Suprapubic skin (tissue), 4 donors: ENCODE measurements at regions not wholly inside any gene's neighbourhood (a gene's known extent, or its start where the extent isn't known, plus 50 kb on each side); places are given as distances from the start of the nearest gene placed in this dataset.
"Not testable (repeated sequence)": the region's sequence is repeated elsewhere in the genome, so short reads cannot be mapped to it uniquely, and the experiment has no call there.

Source experiments
- DNase-seq, 2 donors: peaks; one replicate each; pipeline ENCODE4 v3.0.0-alpha.2; 2019; ENCODE audit warnings: low spot score in 2 of 2
- H3K27ac ChIP-seq: fragments of 200-600 bp; sonication (generic); one replicate; pipeline ENCODE4 v1.5.1; 2019
- H3K27me3 ChIP-seq: fragments of 200-600 bp; sonication (generic); one replicate; pipeline ENCODE4 v1.5.1; 2019
- H3K36me3 ChIP-seq: fragments of 200-600 bp; sonication (generic); one replicate; pipeline ENCODE4 v1.5.1; 2019
- H3K4me1 ChIP-seq: fragments of 200-600 bp; sonication (generic); one replicate; pipeline ENCODE4 v1.5.1; 2019
- H3K4me3 ChIP-seq: fragments of 200-600 bp; sonication (generic); one replicate; pipeline ENCODE4 v1.5.1; 2019; ENCODE audit warnings: mild to moderate bottlenecking
- H3K9me3 ChIP-seq: fragments of 200-600 bp; sonication (generic); one replicate; pipeline ENCODE4 v1.5.1; 2019
- CTCF ChIP-seq, 2 donors: fragments of 200-600 bp in 1 of 2; fragments of 450-650 bp in 1 of 2; sonication (generic) in 1 of 2; IDR thresholded peaks; one replicate each; pipeline ENCODE4 v1.5.1; 2016 to 2019; ENCODE audit warnings: antibody characterized with exemption in 2 of 2, mild to moderate bottlenecking in 1 of 2, moderate library complexity in 1 of 2
- EP300 ChIP-seq: sonication (generic); formaldehyde crosslinking; IDR thresholded peaks from one replicate; pipeline ENCODE4 v1.6.1; 2017; ENCODE audit warnings: antibody characterized with exemption
- POLR2A ChIP-seq, 2 donors: fragments of 450-650 bp; IDR thresholded peaks; one replicate each; pipeline ENCODE4 v1.6.1; 2017; ENCODE audit warnings: antibody characterized with exemption in 2 of 2, mild to moderate bottlenecking in 2 of 2, moderate library complexity in 2 of 2
- POLR2AphosphoS5 ChIP-seq, 3 donors: sonication (generic); formaldehyde crosslinking; IDR thresholded peaks; one replicate each; pipeline ENCODE4 v1.6.1; 2017; ENCODE audit warnings: antibody characterized with exemption in 3 of 3
- WGBS: methylation state at CpG from one replicate; pipeline ENCODE4 v1.1.5; 2018; 5-methylcytosine and 5-hydroxymethylcytosine counted together

- no peak for TF ChIP-seq EP300
- Histone ChIP-seq H3K27me3 (no peaks in the 10 kb centered on the region), H3K27ac (no peak overlapping the region), H3K4me3 (no peak overlapping the region), H3K9me3 (no peaks in the 10 kb centered on the region), H3K4me1 (no peaks in the 10 kb centered on the region), H3K36me3 (no peaks in the 10 kb centered on the region)
- DNase-seq = no peak
- WGBS = 27% methylated on average over 1 of the region's 1 CpG
Observed at GRCh38 chr4:20017070-20017776, 234.5 kb upstream of the SLIT2 start.

- H3K27me3 ChIP-seq = no peaks in the 10 kb centered on the region
- H3K27ac ChIP-seq = no peak overlapping the region
- no peaks in the 10 kb centered on the region for H3K4me1 ChIP-seq
- H3K9me3 ChIP-seq = no peaks in the 10 kb centered on the region
- TF ChIP-seq EP300 (no peak), POLR2A (IDR thresholded peaks at IDR 0.05) (no peak), CTCF (IDR thresholded peaks at IDR 0.05) (no peak), POLR2AphosphoS5 (IDR thresholded peaks at IDR 0.05) (no peak)
- no peaks in the 10 kb centered on the region for H3K36me3 ChIP-seq
- H3K4me3 ChIP-seq = no peak overlapping the region
- DNase-seq = no peak
- WGBS = 74% methylated on average over 4 of the region's 4 CpGs
Observed at GRCh38 chr4:20015636-20016224, 236.0 kb upstream of the SLIT2 start.

GRCh38 chr4:20003836-20004558, 247.7 kb upstream of the SLIT2 start:
- 83% methylated on average over 9 of the region's 52 CpGs for WGBS

GRCh38 chr4:19999775-20000414, 251.8 kb upstream of the SLIT2 start:
- Histone ChIP-seq H3K27me3 (no peaks in the 10 kb centered on the region), H3K9me3 (no peaks in the 10 kb centered on the region), H3K4me1 (no peaks in the 10 kb centered on the region), H3K36me3 (no peaks in the 10 kb centered on the region), H3K4me3 (no peak overlapping the region), H3K27ac (no peak overlapping the region)
- TF ChIP-seq POLR2A (IDR thresholded peaks at IDR 0.05) (no peak), POLR2AphosphoS5 (IDR thresholded peaks at IDR 0.05) (no peak), CTCF (IDR thresholded peaks at IDR 0.05) (no peak), EP300 (no peak)
- DNase-seq = no peak
- WGBS = 65% methylated on average over 4 of the region's 4 CpGs

More at GRCh38 chr4:20003836-20004558, 247.7 kb upstream of the SLIT2 start:
- H3K4me1 ChIP-seq, H3K27me3 ChIP-seq, H3K27ac ChIP-seq, H3K4me3 ChIP-seq, H3K36me3 ChIP-seq, DNase-seq, H3K9me3 ChIP-seq: not testable (repeated sequence)

GRCh38 chr4:19999276-19999675, 252.4 kb upstream of the SLIT2 start:
- no peak for TF ChIP-seq POLR2A (IDR thresholded peaks at IDR 0.05)
- no peak for TF ChIP-seq CTCF (IDR thresholded peaks at IDR 0.05)
- no peak for TF ChIP-seq EP300
- no peak for TF ChIP-seq POLR2AphosphoS5 (IDR thresholded peaks at IDR 0.05)
- Histone ChIP-seq H3K27me3 (no peaks in the 10 kb centered on the region), H3K4me3 (no peak overlapping the region), H3K9me3 (no peaks in the 10 kb centered on the region), H3K36me3 (no peaks in the 10 kb centered on the region), H3K4me1 (no peaks in the 10 kb centered on the region), H3K27ac (no peak overlapping the region)
- no peak for DNase-seq
- WGBS = 76% methylated on average over 1 of the region's 1 CpG

- H3K27me3 ChIP-seq = no peaks in the 10 kb centered on the region
- no peak for TF ChIP-seq POLR2AphosphoS5 (IDR thresholded peaks at IDR 0.05)
- TF ChIP-seq EP300 = no peak
- TF ChIP-seq CTCF (IDR thresholded peaks at IDR 0.05) = no peak
- TF ChIP-seq POLR2A (IDR thresholded peaks at IDR 0.05) = no peak
- no peak overlapping the region for H3K27ac ChIP-seq
- WGBS = 45% methylated on average over 2 of the region's 2 CpGs
- no peak for DNase-seq
- H3K4me1 ChIP-seq = no peaks in the 10 kb centered on the region
- H3K9me3 ChIP-seq = no peaks in the 10 kb centered on the region
- no peak overlapping the region for H3K4me3 ChIP-seq
- no peaks in the 10 kb centered on the region for H3K36me3 ChIP-seq
Observed at GRCh38 chr4:19993242-19993641, 258.5 kb upstream of the SLIT2 start.
